ENCODE measurements at regions not wholly inside any gene's neighbourhood (a gene's known extent, or its start where the extent isn't known, plus 50 kb on each side); places are given as distances from the start of the nearest gene placed in this dataset.

- no peak for TF ChIP-seq CTCF (IDR thresholded peaks at IDR 0.05; ENCODE audit: insufficient read depth, low read depth, low read length, missing control alignments)
These were observed 264.6 kb downstream of the QKI start for GRCh38 chr6:163679012-163679660.

GRCh38 chr6:163675611-163676010 is 261.1 kb downstream of the QKI start:
- no peak for TF ChIP-seq CTCF (IDR thresholded peaks at IDR 0.05; ENCODE audit: insufficient read depth, low read depth, low read length, missing control alignments)
- no peak overlapping the region for H3K4me3 ChIP-seq (ENCODE audit: low read depth, low read length)
- DNase-seq (ENCODE audit: low read depth) = no peak

More at GRCh38 chr6:163679012-163679660, 264.6 kb downstream of the QKI start:
- DNase-seq (ENCODE audit: low read depth) = no peak
- no peak overlapping the region for H3K4me3 ChIP-seq (ENCODE audit: low read depth, low read length)

- no peak overlapping the region for H3K4me3 ChIP-seq (ENCODE audit: low read depth, low read length)
- no peak for DNase-seq (ENCODE audit: low read depth)
- no peak for TF ChIP-seq CTCF (IDR thresholded peaks at IDR 0.05; ENCODE audit: insufficient read depth, low read depth, low read length, missing control alignments)
These were observed 258.2 kb downstream of the QKI start for GRCh38 chr6:163672710-163673109.

GRCh38 chr6:163671791-163672190 is 257.3 kb downstream of the QKI start:
- TF ChIP-seq CTCF (IDR thresholded peaks at IDR 0.05; ENCODE audit: insufficient read depth, low read depth, low read length, missing control alignments) = no peak
- no peak for DNase-seq (ENCODE audit: low read depth)
- no peak overlapping the region for H3K4me3 ChIP-seq (ENCODE audit: low read depth, low read length)

- no peak overlapping the region for H3K4me3 ChIP-seq (ENCODE audit: low read depth, low read length)
- DNase-seq (ENCODE audit: low read depth) = no peak
- no peak for TF ChIP-seq CTCF (IDR thresholded peaks at IDR 0.05; ENCODE audit: insufficient read depth, low read depth, low read length, missing control alignments)
These were observed 256.8 kb downstream of the QKI start for GRCh38 chr6:163671355-163671754.

- no peak for DNase-seq (ENCODE audit: low read depth)
- H3K4me3 ChIP-seq (ENCODE audit: low read depth, low read length) = no peak overlapping the region
- no peak for TF ChIP-seq CTCF (IDR thresholded peaks at IDR 0.05; ENCODE audit: insufficient read depth, low read depth, low read length, missing control alignments)
These were observed 255.8 kb downstream of the QKI start for GRCh38 chr6:163670336-163670735.

GRCh38 chr6:163668061-163668426 is 253.5 kb downstream of the QKI start:
- TF ChIP-seq CTCF (IDR thresholded peaks at IDR 0.05; ENCODE audit: insufficient read depth, low read depth, low read length, missing control alignments) = no peak
- no peak for DNase-seq (ENCODE audit: low read depth)
- H3K4me3 ChIP-seq (ENCODE audit: low read depth, low read length) = no peak overlapping the region
